B cell (primary cell): ENCODE measurements at regions not wholly inside any gene's neighbourhood (a gene's known extent, or its start where the extent isn't known, plus 50 kb on each side); places are given as distances from the start of the nearest gene placed in this dataset.

ENCODE experiments used
- ATAC-seq: fragments of 200-7000 bp; cut with Tn5 transposase; one replicate; pipeline ENCODE4 v1.10.0; 2021; ENCODE audit warnings: low read depth, mild to moderate bottlenecking, moderate number of reproducible peaks, moderate library complexity
- CTCF ChIA-PET: fragments of 350-600 bp; sonication (Branson Sonifier 250); formaldehyde crosslinking; loops from one replicate; lab custom pipeline; 2021; ENCODE audit warnings: antibody characterized with exemption, inconsistent platforms; lab: Charles Lee
- POLR2A ChIA-PET: fragments of 350-600 bp; sonication (Branson Sonifier 250); formaldehyde crosslinking; loops from one replicate; lab custom pipeline; 2021; ENCODE audit warnings: antibody characterized with exemption; lab: Charles Lee
- DNase-seq: peaks from one replicate; pipeline ENCODE4 v3.0.0; 2013
- H2AFZ ChIP-seq: 2 replicates; pipeline ENCODE4 v1.6.1; 2012; ENCODE audit warnings: mild to moderate bottlenecking, low read depth, low read length; ENCODE audit not compliant: insufficient read depth, poor library complexity, severe bottlenecking
- H3K27ac ChIP-seq, 2 donors: 1 replicate in 1 of 2; 2 replicates in 1 of 2; pipeline ENCODE4 v1.5.1; 2012 to 2013; ENCODE audit warnings: low read length in 2 of 2, mild to moderate bottlenecking in 2 of 2, moderate library complexity in 1 of 2
- H3K27me3 ChIP-seq, 4 experiments: fragments of 200-600 bp in 1 of 4; sonication (generic) in 1 of 4; replicated peaks in 1 of 4; 1 replicate in 2 of 4; 2 replicates in 2 of 4; pipeline versions ENCODE4 v1.6.1 to v1.7.0; 2013 to 2016; ENCODE audit warnings: low read length in 3 of 4, mild to moderate bottlenecking in 2 of 4, mixed read lengths in 1 of 4, moderate library complexity in 1 of 4; ENCODE audit not compliant: insufficient read depth in 4 of 4, control insufficient read depth in 3 of 4; ENCODE audit errors: control extremely low read depth in 1 of 4
- H3K36me3 ChIP-seq, 2 experiments: replicated peaks in 1 of 2; 1 replicate in 1 of 2; 2 replicates in 1 of 2; pipeline versions ENCODE4 v1.6.1 to v1.7.1; 2013; ENCODE audit warnings: low read length in 1 of 2; ENCODE audit not compliant: insufficient read depth in 2 of 2, control insufficient read depth in 1 of 2; ENCODE audit errors: control extremely low read depth in 1 of 2, extremely low read depth in 1 of 2
- H3K4me1 ChIP-seq, 2 donors: fragments of 200-600 bp in 1 of 2; sonication (generic) in 1 of 2; 1 replicate in 1 of 2; 2 replicates in 1 of 2; pipeline versions ENCODE4 v1.5.1 to v1.6.1; 2013 to 2017; ENCODE audit warnings: low read length in 2 of 2; ENCODE audit not compliant: control insufficient read depth in 2 of 2, insufficient read depth in 2 of 2
- H3K4me2 ChIP-seq: replicated peaks from 2 replicates; pipeline ENCODE3; 2012; ENCODE audit warnings: mild to moderate bottlenecking, low read depth, low read length; ENCODE audit not compliant: poor library complexity, severe bottlenecking
- H3K4me3 ChIP-seq, 5 experiments: fragments of 200-600 bp in 1 of 5; sonication (generic) in 1 of 5; 1 replicate in 3 of 5; 2 replicates in 2 of 5; pipeline versions ENCODE4 v1.5.1 to v1.7.0; 2011 to 2016; ENCODE audit warnings: low read length in 4 of 5, mild to moderate bottlenecking in 4 of 5, low read depth in 2 of 5, control low read depth in 1 of 5, moderate library complexity in 1 of 5; ENCODE audit not compliant: insufficient read depth in 1 of 5; ENCODE audit errors: control extremely low read depth in 1 of 5, extremely low read depth in 1 of 5
- H3K79me2 ChIP-seq: fragments of 200-600 bp; sonication (generic); one replicate; pipeline ENCODE4 v1.6.0; 2016; ENCODE audit warnings: low read length; ENCODE audit not compliant: control insufficient read depth, insufficient read depth
- H3K9ac ChIP-seq: fragments of 200-600 bp; sonication (generic); 2 replicates; pipeline ENCODE4 v1.6.1; 2017; ENCODE audit warnings: mild to moderate bottlenecking, low read length, moderate library complexity
- H3K9me3 ChIP-seq, 3 donors: one replicate each; pipeline versions ENCODE4 v1.6.1 to v1.7.1; 2013; ENCODE audit warnings: low read length in 2 of 3; ENCODE audit not compliant: control insufficient read depth in 2 of 3, insufficient read depth in 1 of 3; ENCODE audit errors: control extremely low read depth in 1 of 3
- H4K20me1 ChIP-seq: 2 replicates; pipeline ENCODE4 v1.6.0; 2012; ENCODE audit warnings: mild to moderate bottlenecking, low read length; ENCODE audit not compliant: insufficient read depth, control insufficient read depth, poor library complexity, severe bottlenecking
- H3K27ac Mint-ChIP-seq: one replicate; pipeline ENCODE4 v1.8.0; 2021; ENCODE audit warnings: mixed read lengths
- H3K27me3 Mint-ChIP-seq: one replicate; pipeline ENCODE4 v1.8.0; 2021; ENCODE audit warnings: mixed read lengths
- H3K4me1 Mint-ChIP-seq: one replicate; pipeline ENCODE4 v1.8.0; 2021; ENCODE audit warnings: mixed read lengths
- H3K4me3 Mint-ChIP-seq: one replicate; pipeline ENCODE4 v1.8.0; 2021; ENCODE audit warnings: mixed read lengths
- H3K9me3 Mint-ChIP-seq: one replicate; pipeline ENCODE4 v1.8.0; 2022; ENCODE audit warnings: mixed read lengths; ENCODE audit not compliant: insufficient read depth
- CTCF ChIP-seq: fragments of 200-600 bp; IDR thresholded peaks from one replicate; pipeline ENCODE4 v1.8.0; 2022; ENCODE audit warnings: antibody characterized with exemption, mild to moderate bottlenecking
- EZH2 ChIP-seq: IDR thresholded peaks from 2 replicates; pipeline ENCODE4 v1.6.1; 2012; ENCODE audit warnings: borderline replicate concordance, low read depth, mild to moderate bottlenecking, moderate library complexity, low read length; ENCODE audit not compliant: insufficient read depth, poor library complexity, severe bottlenecking
- WGBS: methylation state at CpG from one replicate; pipeline ENCODE4 v1.1.5; 2013; ENCODE audit warnings: missing lambda C conversion rate; ENCODE audit not compliant: insufficient coverage; 5-methylcytosine and 5-hydroxymethylcytosine counted together
- intact Hi-C: fragments of 100-400 bp; cut with micrococcal nuclease; formaldehyde crosslinking; loops from one replicate; pipeline ENCODE4 v1.10.0; 2022

- no peak for ATAC-seq
Measured at GRCh38 chr9:89668216-89668865, 63.5 kb downstream of the GADD45G start.

GRCh38 chr9:89668866-89669246 lies 64.0 kb downstream of the GADD45G start:
- POLR2A ChIA-PET = no interaction called here
- ATAC-seq (no peak), DNase-seq (no peak)
- H3K4me1 ChIP-seq = no peaks in the 10 kb centered on the region
- H3K4me3 Mint-ChIP-seq = no peak overlapping the region
- TF ChIP-seq CTCF (no peak), EZH2 (no peak)
- H3K4me1 Mint-ChIP-seq = no peaks in the 10 kb centered on the region
- H4K20me1 ChIP-seq = no peaks in the 10 kb centered on the region
- H3K36me3 ChIP-seq = no peaks in the 10 kb centered on the region
- H3K4me2 ChIP-seq = no peak overlapping the region
- no peaks in the 10 kb centered on the region for H3K9me3 ChIP-seq
- no peaks in the 10 kb centered on the region for H3K79me2 ChIP-seq
- no peak overlapping the region for H2AFZ ChIP-seq
- H3K9me3 Mint-ChIP-seq = no peaks in the 10 kb centered on the region
- CTCF ChIA-PET = no interaction called here
- H3K27me3 ChIP-seq = peaks cover 0 to 8% (median 2%) of the 10 kb centered on the region in 4 experiments
- intact Hi-C loops = no loop called here
- H3K4me3 ChIP-seq = no peak overlapping the region
- no peak overlapping the region for H3K27ac Mint-ChIP-seq
- peaks cover 9% of the 10 kb centered on the region for H3K27me3 Mint-ChIP-seq
- no peak overlapping the region for H3K27ac ChIP-seq
- 95% methylated on average over 2 of the region's 2 CpGs for WGBS
- no peak overlapping the region for H3K9ac ChIP-seq

More at GRCh38 chr9:89668216-89668865, 63.5 kb downstream of the GADD45G start:
- Histone ChIP-seq H3K9ac (no peak overlapping the region), H3K79me2 (no peaks in the 10 kb centered on the region), H3K4me2 (no peak overlapping the region), H3K27me3 (peaks cover 0 to 8% (median 2%) of the 10 kb centered on the region in 4 experiments), H3K4me1 (no peaks in the 10 kb centered on the region), H3K4me3 (no peak overlapping the region), H2AFZ (no peak overlapping the region), H3K27ac (no peak overlapping the region), H4K20me1 (no peaks in the 10 kb centered on the region), H3K36me3 (no peaks in the 10 kb centered on the region), H3K9me3 (no peaks in the 10 kb centered on the region)
- peaks cover 9% of the 10 kb centered on the region for H3K27me3 Mint-ChIP-seq
- TF ChIP-seq EZH2 (no peak), CTCF (no peak)
- H3K4me3 Mint-ChIP-seq = no peak overlapping the region
- H3K9me3 Mint-ChIP-seq = no peaks in the 10 kb centered on the region
- POLR2A ChIA-PET = no interaction called here
- intact Hi-C loops = no loop called here
- WGBS = 76% methylated on average over 6 of the region's 7 CpGs
- CTCF ChIA-PET = no interaction called here
- H3K4me1 Mint-ChIP-seq = no peaks in the 10 kb centered on the region
- no peak overlapping the region for H3K27ac Mint-ChIP-seq
- no peak for DNase-seq
